GM06990 (cell line): ENCODE measurements at regions not wholly inside any gene's neighbourhood (a gene's known extent, or its start where the extent isn't known, plus 50 kb on each side); places are given as distances from the start of the nearest gene placed in this dataset.

Source experiments
- DNase-seq: peaks from one replicate; pipeline ENCODE4 v3.0.0-alpha.2; 2011; ENCODE audit not compliant: insufficient read length; ENCODE audit errors: extremely low read depth
- H3K27me3 ChIP-seq: replicated peaks from 2 replicates; pipeline ENCODE4 v1.6.0; 2011; ENCODE audit warnings: low read length; ENCODE audit not compliant: control insufficient read depth, insufficient read depth
- H3K36me3 ChIP-seq: 2 replicates; pipeline ENCODE4 v1.5.1; 2011; ENCODE audit warnings: low read length; ENCODE audit not compliant: control insufficient read depth, insufficient read depth
- H3K4me3 ChIP-seq: replicated peaks from 2 replicates; pipeline ENCODE4 v1.5.1; 2011; ENCODE audit warnings: low read depth, mild to moderate bottlenecking, control low read depth, low read length
- TF ChIP-seq, protein P1 (sequence below): IDR thresholded peaks from 2 replicates; pipeline ENCODE4 v1.5.1; 2011; ENCODE audit warnings: low read length, control low read depth, mild to moderate bottlenecking, inconsistent platforms; ENCODE audit not compliant: insufficient read depth, poor library complexity, severe bottlenecking

DNA sequence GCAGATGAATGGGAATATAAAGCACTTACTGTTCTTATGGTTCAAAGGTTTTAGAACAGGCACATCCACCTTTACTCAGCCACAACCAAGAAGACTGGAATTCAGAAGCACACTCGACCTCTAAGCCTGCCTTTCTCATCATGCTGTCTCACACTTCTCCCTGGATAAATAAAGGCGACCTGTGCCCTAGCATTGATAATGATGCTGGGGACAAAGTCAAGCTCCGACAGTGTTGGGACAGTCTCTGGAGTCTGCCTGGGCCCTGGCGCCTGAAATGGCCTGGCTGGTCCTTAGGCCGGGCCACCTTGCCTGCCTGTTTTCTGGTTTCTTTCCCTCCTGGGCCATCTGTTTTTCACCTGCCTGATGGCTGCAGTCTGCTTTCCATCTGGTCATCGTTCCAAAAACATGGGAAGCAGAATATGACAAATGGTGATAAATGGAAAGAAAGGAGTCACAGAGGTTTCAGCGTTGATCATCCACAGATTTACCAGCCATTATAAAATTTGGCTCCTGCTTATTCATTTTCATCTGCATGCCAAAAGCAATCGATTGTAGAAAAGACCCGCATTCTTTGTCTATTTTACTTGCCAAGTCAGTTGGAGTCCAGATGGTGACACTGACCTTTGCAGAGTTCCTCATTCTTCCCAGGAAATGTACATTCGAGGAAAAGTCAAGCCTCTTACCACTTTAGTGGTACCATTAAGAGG, 91.2 kb upstream of the KCNJ15 start:
- DNase-seq, result no peak
- Histone ChIP-seq H3K4me3 (no peak overlapping the region), H3K36me3 (no peaks in the 10 kb centered on the region), H3K27me3 (no peaks in the 10 kb centered on the region; the same call in none of the 2 replicates)
- TF ChIP-seq, protein P1, sequence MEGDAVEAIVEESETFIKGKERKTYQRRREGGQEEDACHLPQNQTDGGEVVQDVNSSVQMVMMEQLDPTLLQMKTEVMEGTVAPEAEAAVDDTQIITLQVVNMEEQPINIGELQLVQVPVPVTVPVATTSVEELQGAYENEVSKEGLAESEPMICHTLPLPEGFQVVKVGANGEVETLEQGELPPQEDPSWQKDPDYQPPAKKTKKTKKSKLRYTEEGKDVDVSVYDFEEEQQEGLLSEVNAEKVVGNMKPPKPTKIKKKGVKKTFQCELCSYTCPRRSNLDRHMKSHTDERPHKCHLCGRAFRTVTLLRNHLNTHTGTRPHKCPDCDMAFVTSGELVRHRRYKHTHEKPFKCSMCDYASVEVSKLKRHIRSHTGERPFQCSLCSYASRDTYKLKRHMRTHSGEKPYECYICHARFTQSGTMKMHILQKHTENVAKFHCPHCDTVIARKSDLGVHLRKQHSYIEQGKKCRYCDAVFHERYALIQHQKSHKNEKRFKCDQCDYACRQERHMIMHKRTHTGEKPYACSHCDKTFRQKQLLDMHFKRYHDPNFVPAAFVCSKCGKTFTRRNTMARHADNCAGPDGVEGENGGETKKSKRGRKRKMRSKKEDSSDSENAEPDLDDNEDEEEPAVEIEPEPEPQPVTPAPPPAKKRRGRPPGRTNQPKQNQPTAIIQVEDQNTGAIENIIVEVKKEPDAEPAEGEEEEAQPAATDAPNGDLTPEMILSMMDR, result no peak

DNA sequence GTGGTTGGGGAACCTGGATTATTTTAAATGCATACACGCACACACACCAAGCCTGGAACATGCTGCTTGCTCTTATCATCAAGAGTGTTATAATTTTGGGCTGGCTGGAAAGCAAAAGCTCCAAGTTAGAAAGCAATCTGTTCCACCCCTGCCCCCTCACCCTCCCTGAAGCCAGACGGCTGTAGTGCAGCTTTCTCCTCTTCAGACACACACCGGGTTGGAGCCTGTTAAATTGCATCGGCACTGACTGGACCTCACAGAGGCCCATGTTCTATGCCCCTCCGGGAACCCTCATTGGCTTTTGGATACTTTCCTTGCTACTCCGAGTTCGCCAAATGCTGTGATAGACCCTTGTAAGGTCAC, 90.6 kb upstream of the KCNJ15 start:
- Histone ChIP-seq H3K36me3 (no peaks in the 10 kb centered on the region), H3K27me3 (no peaks in the 10 kb centered on the region; the same call in none of the 2 replicates), H3K4me3 (no peak overlapping the region)
- TF ChIP-seq, protein P1, result no peak
- no peak for DNase-seq

DNA sequence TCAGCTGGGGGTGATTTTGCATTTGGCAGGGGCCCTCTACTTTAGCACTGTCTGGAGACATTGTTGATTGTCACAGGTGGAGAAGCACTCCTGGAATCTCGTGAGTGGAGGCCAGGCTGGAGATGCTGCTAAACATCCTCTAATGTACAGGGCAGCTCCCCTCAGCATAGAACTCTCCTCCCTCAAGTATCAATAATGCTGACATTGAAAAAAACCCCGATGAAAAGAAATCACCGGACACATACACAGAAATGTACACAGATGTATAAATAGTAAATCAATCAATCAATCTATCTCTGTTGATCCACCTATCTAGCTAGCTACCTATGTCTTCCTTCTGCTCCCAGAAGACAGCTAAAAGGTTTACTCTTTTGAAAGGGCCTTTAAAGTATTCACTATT, 89.4 kb upstream of the KCNJ15 start:
- H3K27me3 ChIP-seq, result no peaks in the 10 kb centered on the region; the same call in 1 of the 2 replicates
- DNase-seq, result no peak
- TF ChIP-seq, protein P1, result no peak
- H3K36me3 ChIP-seq, result no peaks in the 10 kb centered on the region
- no peak overlapping the region for H3K4me3 ChIP-seq

DNA sequence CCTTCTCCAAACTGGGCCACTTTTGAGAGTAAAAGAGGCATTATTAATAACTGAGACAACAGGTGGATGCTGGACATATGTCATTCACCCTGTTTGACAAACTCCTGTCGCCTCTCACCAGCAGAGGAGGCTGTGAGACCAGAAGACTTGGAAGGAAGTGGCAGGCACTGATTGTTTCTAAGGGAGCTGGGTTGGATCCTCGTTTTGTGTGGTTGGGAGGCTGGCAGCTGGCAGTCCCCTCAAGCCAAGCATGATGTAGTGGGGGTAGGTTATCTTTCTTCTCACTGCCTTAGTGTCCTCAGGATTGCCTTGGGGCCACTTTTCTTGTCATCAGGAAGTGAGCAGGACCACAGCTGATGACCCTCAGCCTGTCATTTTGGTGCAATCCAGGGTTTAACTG, 86.5 kb upstream of the KCNJ15 start:
- TF ChIP-seq, protein P1, result peak; percentile 42
- H3K4me3 ChIP-seq, result no peak overlapping the region
- DNase-seq, result no peak
- H3K36me3 ChIP-seq, result no peaks in the 10 kb centered on the region
- no peaks in the 10 kb centered on the region; the same call in 1 of the 2 replicates for H3K27me3 ChIP-seq

DNA sequence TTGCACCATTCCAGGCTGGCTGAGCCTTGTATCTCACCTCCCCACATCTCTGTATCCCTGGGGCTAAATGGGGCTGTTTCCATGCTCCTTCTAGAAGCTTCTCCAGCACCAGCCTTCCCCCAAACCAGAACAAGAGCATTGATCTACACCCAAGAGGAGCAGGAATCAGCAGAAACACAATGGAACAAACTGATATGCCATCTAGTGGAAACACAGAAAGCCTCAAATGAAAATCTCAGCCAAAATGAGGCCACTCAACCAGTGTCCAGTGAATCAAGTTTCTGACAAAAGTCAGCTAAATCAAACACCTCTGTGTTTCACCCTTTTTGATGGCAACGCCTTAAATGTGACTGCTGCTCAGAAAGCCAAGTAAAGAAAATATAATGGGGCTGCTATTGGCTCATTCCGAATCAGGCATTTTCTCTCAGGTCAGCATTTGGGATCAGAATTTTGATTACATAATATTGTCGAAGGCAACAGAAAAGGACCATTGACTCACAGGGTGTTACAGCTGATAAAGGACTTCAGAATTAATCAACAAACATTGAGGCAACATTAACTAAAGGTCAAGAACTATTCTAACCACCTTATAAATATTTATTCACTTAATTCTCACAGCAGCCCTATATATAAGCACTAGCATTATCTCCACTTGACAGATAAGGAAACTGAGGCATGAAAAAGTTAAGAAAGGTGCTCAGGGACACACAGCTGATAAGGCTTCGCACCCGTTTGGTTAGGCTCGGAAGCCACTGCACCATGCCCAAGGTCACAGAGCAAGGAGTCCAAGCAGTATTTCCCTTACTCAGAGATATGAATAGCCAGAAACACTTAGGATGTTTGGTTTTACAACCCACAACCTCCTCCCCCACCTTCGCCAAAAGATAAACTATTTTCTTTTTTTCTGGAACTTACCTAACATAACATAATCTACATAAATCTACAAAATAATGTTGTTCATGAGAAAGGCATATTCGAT, 85.8 kb upstream of the KCNJ15 start:
- TF ChIP-seq, protein P1, result no peak
- no peak overlapping the region for H3K4me3 ChIP-seq
- no peak for DNase-seq
- no peaks in the 10 kb centered on the region for H3K27me3 ChIP-seq
- H3K36me3 ChIP-seq, result no peaks in the 10 kb centered on the region
